ENCODE measurements at regions not wholly inside any gene's neighbourhood (a gene's known extent, or its start where the extent isn't known, plus 50 kb on each side); places are given as distances from the start of the nearest gene placed in this dataset.

- no TSS peak for BruUV-seq (replicated peaks)
These were observed 117.8 kb upstream of the DIAPH2 start for GRCh38 chrX:96566878-96567277.

GRCh38 chrX:96568071-96568470, 116.6 kb upstream of the DIAPH2 start:
- Histone ChIP-seq H3K36me3 (ENCODE audit: control insufficient read depth, insufficient read depth, low read length) (no peaks in the 10 kb centered on the region), H3K4me3 (ENCODE audit: low read depth in 2 of 2, low read length in 2 of 2) (no peak overlapping the region), H3K9me3 (ENCODE audit: control insufficient read depth, insufficient read depth, low read depth, low read length) (no peaks in the 10 kb centered on the region), H3K4me1 (ENCODE audit: control insufficient read depth, insufficient read depth, low read length) (no peaks in the 10 kb centered on the region), H3K27me3 (ENCODE audit: control insufficient read depth, insufficient read depth, low read length) (no peaks in the 10 kb centered on the region), H3K27ac (ENCODE audit: low read length) (no peak overlapping the region)
- intact Hi-C loops (cut with micrococcal nuclease; ENCODE audit: unreplicated experiment): no loop called here
- in situ Hi-C loops (cut with HindIII; ENCODE audit: low pct_unique_long_range_greater_than_20kb, low sequenced_read_pairs): no loop called here
- TF ChIP-seq POLR2AphosphoS5 (IDR thresholded peaks at IDR 0.05; ENCODE audit: low read depth, low read length) (no peak), REST (IDR thresholded peaks at IDR 0.05; ENCODE audit: insufficient read depth in 1 of 2, low read depth in 2 of 2, low read length in 1 of 2) (no peak)
- no TSS peak for BruUV-seq (replicated peaks)
- POLR2A ChIA-PET: no interaction called here
- CTCF ChIA-PET: no interaction called here
- ATAC-seq: no peak
- DNase-seq (ENCODE audit: low read depth, low spot score): no peak

More at GRCh38 chrX:96566878-96567277, 117.8 kb upstream of the DIAPH2 start:
- Histone ChIP-seq H3K9me3 (ENCODE audit: control insufficient read depth, insufficient read depth, low read depth, low read length) (no peaks in the 10 kb centered on the region), H3K4me3 (ENCODE audit: low read depth in 2 of 2, low read length in 2 of 2) (no peak overlapping the region), H3K4me1 (ENCODE audit: control insufficient read depth, insufficient read depth, low read length) (no peaks in the 10 kb centered on the region), H3K27ac (ENCODE audit: low read length) (no peak overlapping the region), H3K27me3 (ENCODE audit: control insufficient read depth, insufficient read depth, low read length) (no peaks in the 10 kb centered on the region), H3K36me3 (ENCODE audit: control insufficient read depth, insufficient read depth, low read length) (no peaks in the 10 kb centered on the region)
- ATAC-seq: no peak
- intact Hi-C loops (cut with micrococcal nuclease; ENCODE audit: unreplicated experiment): no loop called here
- ChIA-PET CTCF (no interaction called here), POLR2A (no interaction called here)
- TF ChIP-seq SIN3A (IDR thresholded peaks at IDR 0.05; ENCODE audit: borderline replicate concordance, insufficient read depth, low read depth, low read length): no peak
- TF ChIP-seq CTCF (IDR thresholded peaks at IDR 0.05): no peak
- TF ChIP-seq TCF7L2 (IDR thresholded peaks at IDR 0.05; ENCODE audit: low read depth, low read length): no peak
- TF ChIP-seq REST (IDR thresholded peaks at IDR 0.05; ENCODE audit: insufficient read depth in 1 of 2, low read depth in 2 of 2, low read length in 1 of 2): no peak
- no peak for TF ChIP-seq POLR2AphosphoS5 (IDR thresholded peaks at IDR 0.05; ENCODE audit: low read depth, low read length)
- in situ Hi-C loops (cut with HindIII; ENCODE audit: low pct_unique_long_range_greater_than_20kb, low sequenced_read_pairs): no loop called here
- no peak for DNase-seq (ENCODE audit: low read depth, low spot score)

All from Panc1 (cell line).